ENCODE measurements at regions not wholly inside any gene's neighbourhood (a gene's known extent, or its start where the extent isn't known, plus 50 kb on each side); places are given as distances from the start of the nearest gene placed in this dataset.
"Not testable (repeated sequence)": the region's sequence is repeated elsewhere in the genome, so short reads cannot be mapped to it uniquely, and the experiment has no call there.

- Histone ChIP-seq H3K36me3 (no peaks in the 10 kb centered on the region), H3K4me3 (no peak overlapping the region), H3K27me3 (no peaks in the 10 kb centered on the region), H3K9me3 (no peaks in the 10 kb centered on the region)
- no peak for DNase-seq
Measured at GRCh38 chr1:41975121-41975520, 56.4 kb upstream of the HIVEP3 start.

- H3K27me3 ChIP-seq, DNase-seq, H3K4me3 ChIP-seq, H3K9me3 ChIP-seq, H3K36me3 ChIP-seq: not testable (repeated sequence)
Measured at GRCh38 chr1:41968557-41968956, 49.8 kb upstream of the HIVEP3 start.

Measured in MG63 (cell line).